Stomach (tissue), 8 donors: ENCODE measurements at regions not wholly inside any gene's neighbourhood (a gene's known extent, or its start where the extent isn't known, plus 50 kb on each side); places are given as distances from the start of the nearest gene placed in this dataset.

ENCODE experiments used
- DNase-seq, 2 donors: peaks; one replicate each; pipeline versions ENCODE4 v3.0.0 to v3.0.0-alpha.2; 2013 to 2019
- H3K27ac ChIP-seq, 5 donors: fragments of 200-600 bp in 4 of 5; sonication (generic) in 4 of 5; one replicate each; pipeline ENCODE4 v1.5.1; 2013 to 2019; ENCODE audit warnings: mild to moderate bottlenecking in 1 of 5, moderate library complexity in 1 of 5
- H3K27me3 ChIP-seq, 3 donors: fragments of 200-600 bp; sonication (generic); one replicate each; pipeline ENCODE4 v1.5.1; 2017 to 2019; ENCODE audit warnings: mixed run types in 1 of 3
- H3K36me3 ChIP-seq, 4 donors: fragments of 200-600 bp; sonication (generic); 1 replicate in 3 of 4; 2 replicates in 1 of 4; pipeline ENCODE4 v1.5.1; 2016 to 2019
- H3K4me1 ChIP-seq, 4 donors: fragments of 200-600 bp; sonication (generic); one replicate each; pipeline ENCODE4 v1.5.1; 2016 to 2019
- H3K4me3 ChIP-seq, 4 donors: fragments of 200-600 bp; sonication (generic) in 3 of 4; one replicate each; pipeline ENCODE4 v1.5.1; 2016 to 2019; ENCODE audit warnings: mild to moderate bottlenecking in 1 of 4
- H3K9me3 ChIP-seq, 4 donors: fragments of 200-600 bp; sonication (generic); one replicate each; pipeline ENCODE4 v1.5.1; 2016 to 2019
- EP300 ChIP-seq: sonication (generic); formaldehyde crosslinking; IDR thresholded peaks from one replicate; pipeline ENCODE4 v1.6.1; 2017; ENCODE audit warnings: antibody characterized with exemption
- POLR2A ChIP-seq, 4 donors: fragments of 450-650 bp; IDR thresholded peaks; one replicate each; pipeline ENCODE4 v1.6.1; 2016; ENCODE audit warnings: antibody characterized with exemption in 4 of 4, control low read depth in 2 of 4, mild to moderate bottlenecking in 1 of 4, moderate library complexity in 1 of 4
- POLR2AphosphoS5 ChIP-seq, 3 donors: sonication (generic); formaldehyde crosslinking; IDR thresholded peaks; one replicate each; pipeline ENCODE4 v1.6.1; 2016; ENCODE audit warnings: antibody characterized with exemption in 3 of 3
- WGBS, 5 donors: extraction: QIAGEN DNeasy Blood & Tissue Kit in 3 of 5; methylation state at CpG; one replicate each; pipeline versions ENCODE4 v1.1.5 to v1.1.7; 2013 to 2018; 5-methylcytosine and 5-hydroxymethylcytosine counted together
- intact Hi-C: fragments of 100-400 bp; cut with DNase I; formaldehyde crosslinking; loops from one replicate; pipeline ENCODE4 v1.15.1; 2023; ENCODE audit warnings: low total_unique reads
- TF ChIP-seq, protein P1 (sequence below), 7 experiments: fragments of 450-650 bp in 4 of 7; fragments of 200-600 bp in 3 of 7; sonication (generic) in 3 of 7; IDR thresholded peaks; one replicate each; pipeline ENCODE4 v1.5.1; 2016 to 2019; ENCODE audit warnings: antibody characterized with exemption in 7 of 7, control low read depth in 2 of 7, mild to moderate bottlenecking in 1 of 7
- donor health status: healthy with polysubstance abuse.
- donor health status: Bipolar disorder and iron deficiency.
- donor health status: healthy.

- no peak for TF ChIP-seq POLR2AphosphoS5 (IDR thresholded peaks at IDR 0.05)
- Histone ChIP-seq H3K27ac (peak overlapping the region in 1 of 5 donors; percentile 63), H3K4me3 (no peak overlapping the region), H3K9me3 (no peaks in the 10 kb centered on the region), H3K4me1 (peaks cover 0 to 19% (median 8%) of the 10 kb centered on the region in 4 donors), H3K36me3 (no peaks in the 10 kb centered on the region), H3K27me3 (no peaks in the 10 kb centered on the region)
- intact Hi-C loops = no loop called here
- peak in 1 of 2 donors; percentile 22 for DNase-seq
- 81 to 90% (median 88%) methylated on average over 9 to 11 of the region's 11 CpGs for WGBS, 5 donors
These were observed 105.1 kb downstream of the TRAPPC11 start for GRCh38 chr4:183763990-183764754.

DNA sequence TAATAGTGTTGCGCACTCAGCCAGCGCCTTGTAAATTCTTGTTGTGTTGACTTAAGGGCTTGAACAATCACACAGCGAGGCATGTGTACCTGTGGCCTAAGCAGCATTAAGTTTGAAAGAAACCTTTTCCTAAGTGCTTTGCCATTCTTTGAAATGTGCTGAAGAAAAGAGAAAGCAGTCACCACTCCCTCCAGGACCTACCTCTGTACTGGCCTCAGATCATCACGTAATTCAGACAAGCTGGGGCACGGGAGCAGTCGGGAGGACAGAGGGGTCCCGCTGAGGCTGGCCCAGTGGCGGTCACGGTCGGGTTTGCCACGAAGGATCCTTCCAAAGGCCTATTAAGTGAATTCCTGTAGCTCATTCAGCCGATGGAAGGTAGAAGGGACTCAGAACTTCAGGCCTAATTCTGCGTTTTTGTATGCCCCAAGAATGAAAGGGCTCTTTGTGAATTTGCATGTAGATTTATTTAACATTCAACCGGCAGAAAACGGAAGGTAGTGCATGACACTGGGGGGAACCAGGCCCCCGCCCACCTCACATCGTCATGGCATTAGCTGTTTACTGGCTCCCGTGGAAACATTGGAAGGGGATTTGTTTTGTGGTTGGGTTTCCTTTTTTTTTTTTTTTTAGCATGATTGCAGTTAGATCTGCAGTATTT is 106.3 kb downstream of the TRAPPC11 start:
- intact Hi-C loops = no loop called here
- TF ChIP-seq POLR2AphosphoS5 (IDR thresholded peaks at IDR 0.05) (no peak), POLR2A (IDR thresholded peaks at IDR 0.05) (no peak), EP300 (no peak)
- TF ChIP-seq, protein P1, sequence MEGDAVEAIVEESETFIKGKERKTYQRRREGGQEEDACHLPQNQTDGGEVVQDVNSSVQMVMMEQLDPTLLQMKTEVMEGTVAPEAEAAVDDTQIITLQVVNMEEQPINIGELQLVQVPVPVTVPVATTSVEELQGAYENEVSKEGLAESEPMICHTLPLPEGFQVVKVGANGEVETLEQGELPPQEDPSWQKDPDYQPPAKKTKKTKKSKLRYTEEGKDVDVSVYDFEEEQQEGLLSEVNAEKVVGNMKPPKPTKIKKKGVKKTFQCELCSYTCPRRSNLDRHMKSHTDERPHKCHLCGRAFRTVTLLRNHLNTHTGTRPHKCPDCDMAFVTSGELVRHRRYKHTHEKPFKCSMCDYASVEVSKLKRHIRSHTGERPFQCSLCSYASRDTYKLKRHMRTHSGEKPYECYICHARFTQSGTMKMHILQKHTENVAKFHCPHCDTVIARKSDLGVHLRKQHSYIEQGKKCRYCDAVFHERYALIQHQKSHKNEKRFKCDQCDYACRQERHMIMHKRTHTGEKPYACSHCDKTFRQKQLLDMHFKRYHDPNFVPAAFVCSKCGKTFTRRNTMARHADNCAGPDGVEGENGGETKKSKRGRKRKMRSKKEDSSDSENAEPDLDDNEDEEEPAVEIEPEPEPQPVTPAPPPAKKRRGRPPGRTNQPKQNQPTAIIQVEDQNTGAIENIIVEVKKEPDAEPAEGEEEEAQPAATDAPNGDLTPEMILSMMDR (IDR thresholded peaks at IDR 0.05) = no peak
- no peaks in the 10 kb centered on the region for H3K36me3 ChIP-seq
- H3K27me3 ChIP-seq = no peaks in the 10 kb centered on the region
- DNase-seq = peak in 1 of 2 donors; percentile 82
- no peaks in the 10 kb centered on the region for H3K9me3 ChIP-seq
- H3K27ac ChIP-seq = peak overlapping the region; percentile 15 to 69 (median 34)
- 13 to 39% (median 22%) methylated on average over 18 of the region's 18 CpGs for WGBS, 5 donors
- H3K4me1 ChIP-seq = peaks cover 0 to 15% (median 5%) of the 10 kb centered on the region in 4 donors
- H3K4me3 ChIP-seq = peak overlapping the region in 3 of 4 donors; percentile 4 to 16 (median 5)

DNA sequence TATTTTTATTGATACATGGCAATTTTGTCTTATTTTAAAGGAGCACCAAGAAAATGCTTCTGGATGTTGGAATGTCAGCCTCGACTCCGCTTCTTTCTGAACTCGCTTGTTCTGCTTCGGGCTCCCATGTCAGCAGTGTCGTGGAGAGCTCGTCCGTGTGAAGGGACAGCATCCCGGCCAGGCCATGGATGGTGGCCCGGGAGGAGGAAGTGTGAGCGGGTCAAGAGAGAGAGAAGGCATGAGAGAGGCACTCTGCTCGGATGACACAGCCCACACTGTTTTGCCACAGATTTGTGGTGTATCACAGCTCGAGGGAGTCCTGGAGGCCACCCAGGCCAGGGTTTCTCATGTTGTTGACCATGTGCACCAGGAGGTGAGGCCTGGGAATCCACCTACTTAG is 107.0 kb downstream of the TRAPPC11 start:
- Histone ChIP-seq H3K27ac (peak overlapping the region in 2 of 5 donors; percentile 35 to 63), H3K4me3 (no peak overlapping the region), H3K4me1 (peaks cover 0 to 11% (median 0%) of the 10 kb centered on the region in 4 donors), H3K27me3 (no peaks in the 10 kb centered on the region), H3K36me3 (no peaks in the 10 kb centered on the region), H3K9me3 (no peaks in the 10 kb centered on the region)
- WGBS, 5 donors = 86 to 93% (median 86%) methylated on average over 12 of the region's 12 CpGs
- TF ChIP-seq POLR2AphosphoS5 (IDR thresholded peaks at IDR 0.05) (no peak), EP300 (no peak), POLR2A (IDR thresholded peaks at IDR 0.05) (no peak)
- TF ChIP-seq, protein P1 (IDR thresholded peaks at IDR 0.05) = no peak
- intact Hi-C loops = no loop called here
- no peak for DNase-seq

DNA sequence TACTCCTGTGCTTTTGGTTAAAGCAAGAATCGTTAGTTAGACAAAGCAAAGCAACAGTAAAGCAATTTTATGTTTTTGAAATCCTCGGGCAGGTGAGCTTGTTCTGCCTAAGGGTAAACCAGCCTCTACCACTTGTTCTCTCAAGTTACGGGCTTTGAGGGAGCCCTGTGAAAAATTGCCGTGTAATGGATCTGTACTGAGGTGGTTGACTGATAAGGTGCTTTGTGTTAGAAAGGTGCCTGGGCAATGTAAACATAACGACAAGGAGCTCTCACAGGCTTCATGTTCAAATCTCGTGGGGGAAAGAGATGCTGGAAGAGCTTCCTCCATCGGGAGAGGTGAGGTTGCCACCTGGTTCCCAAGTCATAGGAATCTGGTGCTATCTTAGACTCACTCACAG is 111.8 kb downstream of the TRAPPC11 start:
- 19 to 42% (median 36%) methylated on average over 7 of the region's 7 CpGs for WGBS, 5 donors
- Histone ChIP-seq H3K9me3 (peaks cover 0 to 3% (median 0%) of the 10 kb centered on the region in 4 donors), H3K27ac (no peak overlapping the region), H3K4me3 (no peak overlapping the region), H3K4me1 (peaks cover 0 to 9% (median 0%) of the 10 kb centered on the region in 4 donors), H3K27me3 (no peaks in the 10 kb centered on the region), H3K36me3 (no peaks in the 10 kb centered on the region)
- TF ChIP-seq, protein P1 (IDR thresholded peaks at IDR 0.05) = no peak
- TF ChIP-seq POLR2AphosphoS5 (IDR thresholded peaks at IDR 0.05) (no peak), POLR2A (IDR thresholded peaks at IDR 0.05) (no peak), EP300 (no peak)
- intact Hi-C loops = no loop called here
- DNase-seq = peak in 1 of 2 donors; percentile 80
